WERI-Rb-1 (cell line): ENCODE measurements at regions not wholly inside any gene's neighbourhood (a gene's known extent, or its start where the extent isn't known, plus 50 kb on each side); places are given as distances from the start of the nearest gene placed in this dataset.
"Not testable (repeated sequence)": the region's sequence is repeated elsewhere in the genome, so short reads cannot be mapped to it uniquely, and the experiment has no call there.

Source experiments
- DNase-seq: peaks from one replicate; pipeline ENCODE4 v3.0.0-alpha.2; 2020
- H3K27ac ChIP-seq: fragments of 250-450 bp; sonication (Bioruptor Pico); 2 replicates; pipeline ENCODE4 v1.5.1; 2020; ENCODE audit warnings: mild to moderate bottlenecking, moderate library complexity
- H3K27me3 ChIP-seq: fragments of 250-450 bp; sonication (Bioruptor Pico); 2 replicates; pipeline ENCODE4 v1.5.1; 2021; ENCODE audit warnings: mild to moderate bottlenecking, low read depth, moderate library complexity; ENCODE audit not compliant: insufficient read depth, severe bottlenecking
- H3K36me3 ChIP-seq: fragments of 250-450 bp; sonication (Bioruptor Pico); 2 replicates; pipeline ENCODE4 v1.5.1; 2020; ENCODE audit warnings: mild to moderate bottlenecking, moderate library complexity
- H3K4me3 ChIP-seq: 2 replicates; pipeline ENCODE4 v1.5.1; 2011; ENCODE audit warnings: low read depth, mild to moderate bottlenecking, control low read depth, low read length
- H3K9me3 ChIP-seq: fragments of 250-450 bp; sonication (Bioruptor Pico); 2 replicates; pipeline ENCODE4 v1.5.1; 2021; ENCODE audit warnings: mild to moderate bottlenecking, moderate library complexity; ENCODE audit not compliant: severe bottlenecking
- TF ChIP-seq, protein P1 (sequence below): IDR thresholded peaks from 2 replicates; pipeline ENCODE4 v1.5.1; 2011; ENCODE audit warnings: low read depth, mild to moderate bottlenecking, control low read depth, inconsistent platforms, low read length

- DNase-seq: no peak
- Histone ChIP-seq H3K4me3 (no peak overlapping the region), H3K27me3 (no peaks in the 10 kb centered on the region), H3K36me3 (no peaks in the 10 kb centered on the region), H3K27ac (no peak overlapping the region), H3K9me3 (no peaks in the 10 kb centered on the region)
- TF ChIP-seq, protein P1, sequence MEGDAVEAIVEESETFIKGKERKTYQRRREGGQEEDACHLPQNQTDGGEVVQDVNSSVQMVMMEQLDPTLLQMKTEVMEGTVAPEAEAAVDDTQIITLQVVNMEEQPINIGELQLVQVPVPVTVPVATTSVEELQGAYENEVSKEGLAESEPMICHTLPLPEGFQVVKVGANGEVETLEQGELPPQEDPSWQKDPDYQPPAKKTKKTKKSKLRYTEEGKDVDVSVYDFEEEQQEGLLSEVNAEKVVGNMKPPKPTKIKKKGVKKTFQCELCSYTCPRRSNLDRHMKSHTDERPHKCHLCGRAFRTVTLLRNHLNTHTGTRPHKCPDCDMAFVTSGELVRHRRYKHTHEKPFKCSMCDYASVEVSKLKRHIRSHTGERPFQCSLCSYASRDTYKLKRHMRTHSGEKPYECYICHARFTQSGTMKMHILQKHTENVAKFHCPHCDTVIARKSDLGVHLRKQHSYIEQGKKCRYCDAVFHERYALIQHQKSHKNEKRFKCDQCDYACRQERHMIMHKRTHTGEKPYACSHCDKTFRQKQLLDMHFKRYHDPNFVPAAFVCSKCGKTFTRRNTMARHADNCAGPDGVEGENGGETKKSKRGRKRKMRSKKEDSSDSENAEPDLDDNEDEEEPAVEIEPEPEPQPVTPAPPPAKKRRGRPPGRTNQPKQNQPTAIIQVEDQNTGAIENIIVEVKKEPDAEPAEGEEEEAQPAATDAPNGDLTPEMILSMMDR: no peak
These were observed 57.8 kb downstream of the OR2B2 start for GRCh38 chr6:27854421-27854820.

DNA sequence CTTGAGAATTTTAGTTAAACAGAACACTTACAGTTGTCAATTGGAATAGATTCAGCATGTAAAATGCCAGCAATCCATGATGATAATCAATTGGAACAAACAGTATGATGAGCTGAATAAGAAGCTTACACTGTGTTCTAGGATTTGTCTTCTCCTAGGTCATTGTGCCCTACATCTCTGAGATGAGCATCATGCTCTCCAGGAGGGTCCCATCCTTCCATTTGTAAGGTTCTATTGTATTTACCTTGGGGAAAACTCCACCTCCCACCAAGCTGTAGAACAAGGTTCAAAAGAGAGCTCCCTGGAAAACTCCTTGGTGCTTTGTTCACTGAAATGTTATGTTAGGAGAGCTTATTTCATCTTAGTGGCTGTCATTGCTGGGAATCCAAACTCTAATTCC, 60.8 kb downstream of the OR2B2 start:
- peaks cover 4% of the 10 kb centered on the region for H3K36me3 ChIP-seq
- no peaks in the 10 kb centered on the region for H3K9me3 ChIP-seq
- no peak overlapping the region for H3K27ac ChIP-seq
- H3K4me3 ChIP-seq: no peak overlapping the region
- no peaks in the 10 kb centered on the region for H3K27me3 ChIP-seq
- TF ChIP-seq, protein P1: no peak
- no peak for DNase-seq

- H3K9me3 ChIP-seq, DNase-seq, H3K27ac ChIP-seq, H3K4me3 ChIP-seq, H3K27me3 ChIP-seq: not testable (repeated sequence)
- H3K36me3 ChIP-seq: peaks cover 20% of the 10 kb centered on the region
These were observed 63.2 kb downstream of the OR2B2 start for GRCh38 chr6:27849001-27849400.

DNA sequence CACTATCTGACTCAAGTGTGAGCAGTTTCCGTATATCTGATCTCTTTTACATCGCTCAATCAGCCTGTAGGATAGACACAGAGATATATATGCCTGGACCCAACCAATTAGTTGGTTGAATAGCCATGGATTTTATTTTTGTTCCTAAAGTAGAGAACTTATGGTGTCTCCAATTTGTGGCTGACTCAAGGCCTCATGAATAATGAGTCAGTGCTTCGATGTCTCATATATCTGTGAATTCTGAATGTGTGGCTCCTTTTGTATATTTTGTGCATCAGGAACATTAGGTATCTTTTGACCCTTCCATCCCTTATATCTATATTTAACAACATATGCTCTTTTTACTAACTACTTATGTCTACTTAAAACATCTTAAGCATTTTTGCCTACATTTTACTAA, 64.5 kb downstream of the OR2B2 start:
- TF ChIP-seq, protein P1: no peak
- H3K4me3 ChIP-seq: no peak overlapping the region
- no peaks in the 10 kb centered on the region for H3K27me3 ChIP-seq
- no peaks in the 10 kb centered on the region for H3K9me3 ChIP-seq
- no peak for DNase-seq
- H3K27ac ChIP-seq: no peak overlapping the region
- H3K36me3 ChIP-seq: peaks cover 29% of the 10 kb centered on the region

DNA sequence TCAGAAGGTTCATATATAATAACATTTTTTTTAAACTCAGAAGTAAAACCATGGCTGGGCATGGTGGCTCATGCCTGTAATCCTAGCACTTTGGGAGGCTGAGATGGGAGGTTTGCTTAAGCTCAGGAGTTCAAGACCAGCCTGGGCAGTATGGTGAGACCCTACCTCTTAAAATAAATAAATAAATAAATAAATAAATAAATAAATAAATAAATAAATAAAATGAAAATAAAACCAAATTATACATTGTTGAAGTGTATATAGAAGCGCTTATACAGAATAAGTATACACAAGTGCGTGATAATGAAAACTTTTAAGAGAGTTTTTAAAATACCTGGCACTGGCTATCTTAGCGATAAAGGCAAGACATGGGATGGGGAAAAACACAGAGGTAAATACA, 71.6 kb downstream of the OR2B2 start:
- Histone ChIP-seq H3K27me3 (no peaks in the 10 kb centered on the region), H3K9me3 (no peaks in the 10 kb centered on the region), H3K27ac (no peak overlapping the region), H3K4me3 (no peak overlapping the region), H3K36me3 (peaks cover 43% of the 10 kb centered on the region)
- DNase-seq: no peak
- TF ChIP-seq, protein P1: no peak

- Histone ChIP-seq H3K36me3 (peaks cover 39% of the 10 kb centered on the region), H3K27ac (peak overlapping the region; percentile 98), H3K9me3 (no peaks in the 10 kb centered on the region), H3K27me3 (no peaks in the 10 kb centered on the region), H3K4me3 (peak overlapping the region; percentile 95)
- TF ChIP-seq, protein P1: no peak
- DNase-seq: no peak
These were observed 72.3 kb downstream of the OR2B2 start for GRCh38 chr6:27839626-27840475.
